ENCODE measurements at regions not wholly inside any gene's neighbourhood (a gene's known extent, or its start where the extent isn't known, plus 50 kb on each side); places are given as distances from the start of the nearest gene placed in this dataset.

DNA sequence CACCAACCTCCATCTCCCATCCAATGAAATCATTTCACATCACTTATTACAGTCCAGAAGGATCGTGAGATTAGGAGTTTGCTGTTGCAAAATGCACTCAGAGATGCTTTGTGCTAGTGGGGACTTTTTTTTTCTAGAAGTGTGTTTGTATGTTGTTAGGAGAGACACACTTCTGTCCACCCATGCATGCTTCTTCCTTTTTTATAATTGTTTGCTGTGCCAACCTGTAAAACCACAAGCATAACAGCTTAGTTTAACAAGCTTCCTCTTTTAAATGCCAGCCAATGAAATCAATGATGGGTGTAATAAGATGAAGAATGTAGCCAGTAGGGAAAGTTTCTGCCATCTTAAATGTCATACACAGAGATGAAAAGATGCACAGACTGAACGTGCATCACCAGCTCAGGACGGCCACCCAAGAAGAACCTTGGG is 305.6 kb upstream of the STT3B start:
- Histone ChIP-seq H3K27ac (no peak overlapping the region), H3K4me3 (IDR thresholded peaks at IDR 0.05; ENCODE audit: insufficient read depth, low read depth, low read length) (no peak overlapping the region), H3K4me2 (no peak overlapping the region), H3K79me2 (ENCODE audit: insufficient read depth, low read depth) (no peaks in the 10 kb centered on the region), H2AFZ (ENCODE audit: low read depth) (no peak overlapping the region), H3K27me3 (ENCODE audit: insufficient read depth, low read depth) (no peaks in the 10 kb centered on the region), H4K20me1 (ENCODE audit: insufficient read depth) (no peaks in the 10 kb centered on the region), H3K4me1 (ENCODE audit: low read depth, poor library complexity, severe bottlenecking) (no peaks in the 10 kb centered on the region), H3K36me3 (ENCODE audit: insufficient read depth) (no peaks in the 10 kb centered on the region), H3K9ac (no peak overlapping the region)
- no peak for TF ChIP-seq CTCF (conservative IDR thresholded peaks at IDR 0.05; ENCODE audit: low read depth, low read length)

DNA sequence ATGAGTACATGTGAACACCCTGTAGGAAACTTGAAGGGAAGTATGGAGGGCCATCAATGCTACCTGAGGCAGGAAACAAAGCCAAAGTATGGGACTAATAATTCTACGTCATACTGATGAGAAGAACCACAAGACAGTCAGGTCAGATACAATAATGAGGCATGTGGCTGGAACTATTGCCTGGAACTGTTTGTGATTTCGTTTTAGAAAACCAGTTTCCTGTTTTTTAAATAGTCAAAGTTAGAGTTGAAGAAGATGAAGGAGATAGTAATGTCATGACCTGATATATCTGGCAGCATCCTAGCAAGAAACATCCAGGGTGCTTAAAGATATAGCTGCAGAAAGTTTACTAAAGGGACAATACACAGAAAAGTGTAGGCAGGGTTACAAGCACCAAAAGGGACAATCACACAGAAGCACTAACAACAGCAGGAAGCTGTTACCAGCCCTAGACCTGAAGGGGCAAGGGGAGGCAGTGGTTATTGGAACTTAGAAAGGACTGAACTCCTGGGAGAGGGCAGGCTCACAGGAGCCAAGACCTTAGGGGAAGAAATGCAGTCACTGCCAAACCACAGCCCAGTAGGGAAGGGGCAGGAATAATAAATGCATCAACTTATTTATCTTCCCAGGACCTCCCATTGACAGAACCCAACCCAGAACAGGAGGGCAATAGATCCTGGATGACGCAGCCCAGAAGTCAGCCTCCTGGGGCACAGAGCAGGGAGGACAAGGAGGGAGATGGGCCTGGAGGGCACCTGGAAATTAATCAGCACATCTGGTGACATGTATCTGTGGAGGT is 302.1 kb upstream of the STT3B start:
- H3K9ac ChIP-seq: no peak overlapping the region
- no peak overlapping the region for H2AFZ ChIP-seq (ENCODE audit: low read depth)
- no peaks in the 10 kb centered on the region for H3K4me1 ChIP-seq (ENCODE audit: low read depth, poor library complexity, severe bottlenecking)
- no peaks in the 10 kb centered on the region for H3K27me3 ChIP-seq (ENCODE audit: insufficient read depth, low read depth)
- H3K79me2 ChIP-seq (ENCODE audit: insufficient read depth, low read depth): no peaks in the 10 kb centered on the region
- no peaks in the 10 kb centered on the region for H3K36me3 ChIP-seq (ENCODE audit: insufficient read depth)
- H4K20me1 ChIP-seq (ENCODE audit: insufficient read depth): no peaks in the 10 kb centered on the region
- no peak overlapping the region for H3K27ac ChIP-seq
- TF ChIP-seq CTCF (conservative IDR thresholded peaks at IDR 0.05; ENCODE audit: low read depth, low read length): no peak
- no peak overlapping the region for H3K4me2 ChIP-seq
- H3K4me3 ChIP-seq (IDR thresholded peaks at IDR 0.05; ENCODE audit: insufficient read depth, low read depth, low read length): no peak overlapping the region

DNA sequence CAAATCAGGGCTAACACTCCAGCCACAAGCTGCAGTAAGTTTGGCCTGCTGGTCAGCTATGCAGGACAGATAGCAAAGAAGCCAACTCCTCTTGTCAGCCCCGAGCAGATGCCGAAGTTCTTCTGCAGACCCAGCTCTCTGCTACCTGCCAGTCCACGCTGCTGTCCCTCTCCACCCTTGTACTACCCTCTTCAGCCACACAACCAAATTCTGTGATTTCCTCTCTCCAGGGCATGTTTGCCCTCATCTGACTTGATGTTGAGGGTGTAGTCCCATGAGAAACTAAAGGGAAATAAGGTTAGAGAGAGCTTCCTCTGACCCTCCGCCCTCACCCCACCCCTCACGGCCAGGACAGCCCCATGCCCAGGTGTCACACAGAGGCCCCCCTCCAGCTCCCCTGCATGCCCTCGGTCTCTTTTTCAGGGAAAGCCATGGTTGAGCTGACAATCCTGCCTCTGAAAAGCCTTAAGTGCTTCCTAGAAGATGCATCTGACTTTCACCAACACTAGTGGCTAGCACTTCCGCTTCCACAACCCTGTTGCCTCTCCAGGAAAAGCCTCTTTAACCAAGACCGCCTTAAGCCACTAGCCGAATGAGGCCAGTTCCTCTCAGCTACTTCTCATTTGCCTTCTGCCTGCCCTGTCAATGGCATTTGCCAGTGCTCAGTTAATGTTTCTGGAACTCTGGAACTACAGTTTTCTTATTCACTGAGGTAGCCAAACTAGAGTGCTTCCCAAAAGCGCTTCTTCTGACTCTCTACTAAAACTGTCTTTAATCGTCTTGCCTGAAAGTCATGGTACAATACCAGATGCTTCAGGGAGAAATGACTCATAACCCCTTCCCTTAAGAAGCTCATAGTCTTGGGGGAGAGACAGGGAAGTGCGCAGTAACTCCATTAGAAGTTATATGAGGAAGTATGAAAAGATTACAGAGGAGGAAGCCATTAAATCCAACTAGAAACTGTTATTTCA is 300.4 kb upstream of the STT3B start:
- Histone ChIP-seq H3K4me1 (ENCODE audit: low read depth, poor library complexity, severe bottlenecking) (no peaks in the 10 kb centered on the region), H4K20me1 (ENCODE audit: insufficient read depth) (no peaks in the 10 kb centered on the region), H3K4me2 (no peak overlapping the region), H3K4me3 (IDR thresholded peaks at IDR 0.05; ENCODE audit: insufficient read depth, low read depth, low read length) (no peak overlapping the region), H3K9ac (no peak overlapping the region), H2AFZ (ENCODE audit: low read depth) (no peak overlapping the region), H3K27me3 (ENCODE audit: insufficient read depth, low read depth) (no peaks in the 10 kb centered on the region), H3K36me3 (ENCODE audit: insufficient read depth) (no peaks in the 10 kb centered on the region), H3K27ac (no peak overlapping the region), H3K79me2 (ENCODE audit: insufficient read depth, low read depth) (no peaks in the 10 kb centered on the region)
- no peak for TF ChIP-seq CTCF (conservative IDR thresholded peaks at IDR 0.05; ENCODE audit: low read depth, low read length)

GRCh38 chr3:31234145-31234544 is 298.6 kb upstream of the STT3B start:
- no peak for TF ChIP-seq CTCF (conservative IDR thresholded peaks at IDR 0.05; ENCODE audit: low read depth, low read length)
- H2AFZ ChIP-seq (ENCODE audit: low read depth): no peak overlapping the region
- no peaks in the 10 kb centered on the region for H3K27me3 ChIP-seq (ENCODE audit: insufficient read depth, low read depth)
- H3K36me3 ChIP-seq (ENCODE audit: insufficient read depth): no peaks in the 10 kb centered on the region
- no peak overlapping the region for H3K27ac ChIP-seq
- no peak overlapping the region for H3K4me3 ChIP-seq (IDR thresholded peaks at IDR 0.05; ENCODE audit: insufficient read depth, low read depth, low read length)
- no peaks in the 10 kb centered on the region for H4K20me1 ChIP-seq (ENCODE audit: insufficient read depth)
- H3K4me2 ChIP-seq: no peak overlapping the region
- H3K79me2 ChIP-seq (ENCODE audit: insufficient read depth, low read depth): no peaks in the 10 kb centered on the region
- no peaks in the 10 kb centered on the region for H3K4me1 ChIP-seq (ENCODE audit: low read depth, poor library complexity, severe bottlenecking)
- no peak overlapping the region for H3K9ac ChIP-seq
